SK-N-SH (cell line): ENCODE measurements at regions not wholly inside any gene's neighbourhood (a gene's known extent, or its start where the extent isn't known, plus 50 kb on each side); places are given as distances from the start of the nearest gene placed in this dataset.

Source experiments
- CTCF ChIA-PET: fragments of 300-600, 350-600 bp; formaldehyde crosslinking; extraction: SDS; loops from one replicate; lab custom pipeline; 2021; lab: Yijun Ruan, JAX
- POLR2A ChIA-PET: fragments of 350-600 bp; sonication (Branson Sonifier 250); formaldehyde crosslinking; extraction: SDS; loops from one replicate; lab custom pipeline; 2020; ENCODE audit warnings: antibody characterized with exemption, inconsistent platforms; lab: Yijun Ruan, JAX
- DNase-seq: peaks from one replicate; pipeline ENCODE4 v3.0.0; 2012
- H2AFZ ChIP-seq: fragments of 200-600 bp; sonication (generic); 2 replicates; pipeline ENCODE4 v1.8.1; 2016; ENCODE audit warnings: antibody characterized with exemption, mild to moderate bottlenecking, low read depth
- H3F3A ChIP-seq: fragments of 200-600 bp; sonication (generic); replicated peaks from 2 replicates; pipeline ENCODE3; 2016; ENCODE audit warnings: antibody characterized with exemption, mild to moderate bottlenecking; ENCODE audit not compliant: insufficient read depth
- H3K27ac ChIP-seq, 2 experiments: fragments of 200-500 bp in 1 of 2; fragments of 200-600 bp in 1 of 2; sonication (Bioruptor generic) in 1 of 2; sonication (generic), shearing (Covaris generic) in 1 of 2; 2 replicates each; pipeline versions ENCODE4 v1.5.1 to v1.6.1; 2014 to 2016; ENCODE audit warnings: low read depth in 2 of 2, inconsistent platforms in 1 of 2, low read length in 1 of 2, mild to moderate bottlenecking in 1 of 2, mixed read lengths in 1 of 2
- H3K27me3 ChIP-seq: fragments of 200-600 bp; sonication (generic), shearing (Covaris generic); 2 replicates; pipeline ENCODE4 v1.6.1; 2016; ENCODE audit warnings: mixed run types; ENCODE audit not compliant: insufficient read depth
- H3K36me3 ChIP-seq, 2 experiments: fragments of 200-500 bp in 1 of 2; fragments of 200-600 bp in 1 of 2; sonication (Bioruptor generic) in 1 of 2; sonication (generic) in 1 of 2; replicated peaks in 1 of 2; 2 replicates each; pipeline versions ENCODE3 to v1.5.1; 2014 to 2016; ENCODE audit warnings: low read length in 1 of 2, mild to moderate bottlenecking in 1 of 2; ENCODE audit not compliant: insufficient read depth in 2 of 2, control insufficient read depth in 1 of 2
- H3K4me1 ChIP-seq, 2 experiments: fragments of 200-500 bp in 1 of 2; fragments of 200-600 bp in 1 of 2; sonication (Bioruptor generic) in 1 of 2; sonication (generic), shearing (Covaris generic) in 1 of 2; 2 replicates each; pipeline versions ENCODE4 v1.5.1 to v1.6.1; 2014 to 2016; ENCODE audit warnings: low read depth in 1 of 2, low read length in 1 of 2, mixed run types in 1 of 2; ENCODE audit not compliant: insufficient read depth in 2 of 2, control insufficient read depth in 1 of 2
- H3K4me2 ChIP-seq: fragments of 200-600 bp; sonication (generic), shearing (Covaris generic); 2 replicates; pipeline ENCODE4 v1.6.1; 2017; ENCODE audit warnings: mixed run types
- H3K4me3 ChIP-seq, 2 experiments: fragments of 200-500 bp in 1 of 2; fragments of 200-600 bp in 1 of 2; sonication (Bioruptor generic) in 1 of 2; sonication (generic), shearing (Covaris generic) in 1 of 2; 2 replicates each; pipeline versions ENCODE4 v1.5.1 to v1.8.1; 2014 to 2016; ENCODE audit warnings: low read depth in 2 of 2, inconsistent platforms in 1 of 2, low read length in 1 of 2, mild to moderate bottlenecking in 1 of 2, mixed read lengths in 1 of 2, moderate library complexity in 1 of 2
- H3K79me2 ChIP-seq: fragments of 200-600 bp; sonication (generic); 2 replicates; pipeline ENCODE4 v1.8.1; 2017; ENCODE audit warnings: mild to moderate bottlenecking; ENCODE audit not compliant: insufficient read depth
- H3K9ac ChIP-seq: fragments of 200-600 bp; sonication (generic); 2 replicates; pipeline ENCODE4 v1.6.1; 2017; ENCODE audit warnings: mixed run types
- H3K9me2 ChIP-seq: fragments of 200-600 bp; sonication (generic); 2 replicates; pipeline ENCODE4 v1.6.1; 2017; ENCODE audit warnings: mixed run types
- H3K9me3 ChIP-seq: fragments of 200-600 bp; sonication (generic); 2 replicates; pipeline ENCODE4 v1.6.1; 2017; ENCODE audit warnings: mixed run types, mild to moderate bottlenecking, moderate library complexity
- H4K20me1 ChIP-seq: fragments of 200-600 bp; sonication (generic); 2 replicates; pipeline ENCODE4 v1.6.1; 2017; ENCODE audit warnings: mild to moderate bottlenecking, mixed run types; ENCODE audit not compliant: insufficient read depth
- FOSL2 ChIP-seq: IDR thresholded peaks from 2 replicates; pipeline ENCODE4 v1.4.0; 2012; ENCODE audit warnings: low read depth, mild to moderate bottlenecking, moderate library complexity, borderline replicate concordance
- FOXJ3 ChIP-seq: sonication (generic); formaldehyde crosslinking; IDR thresholded peaks from 2 replicates; pipeline ENCODE4 v1.5.1; 2020; ENCODE audit warnings: mild to moderate bottlenecking, missing genetic modification reagents
- FOXM1 ChIP-seq: IDR thresholded peaks from 2 replicates; pipeline ENCODE4 v1.4.0; 2012; ENCODE audit warnings: low read depth, mild to moderate bottlenecking
- GABPA ChIP-seq: IDR thresholded peaks from 2 replicates; pipeline ENCODE4 v1.4.0; 2012; ENCODE audit warnings: low read depth, mild to moderate bottlenecking
- JUND ChIP-seq: IDR thresholded peaks from 2 replicates; pipeline ENCODE4 v1.4.0; 2012
- MXI1 ChIP-seq: IDR thresholded peaks from 2 replicates; pipeline ENCODE4 v1.6.1; 2012; ENCODE audit warnings: mild to moderate bottlenecking, low read depth, low read length, improper control_type of control experiment
- RCOR1 ChIP-seq: fragments of 150-350 bp; IDR thresholded peaks from 2 replicates; pipeline ENCODE4 v1.6.1; 2017; ENCODE audit warnings: antibody characterized with exemption, low read length
- RFX5 ChIP-seq: IDR thresholded peaks from 2 replicates; pipeline ENCODE4 v1.6.1; 2012; ENCODE audit warnings: mild to moderate bottlenecking, improper control_type of control experiment, low read length
- RXRA ChIP-seq: IDR thresholded peaks from 2 replicates; pipeline ENCODE4 v1.4.0; 2012; ENCODE audit warnings: low read depth, mild to moderate bottlenecking, borderline replicate concordance
- WGBS: methylation state at CpG from one replicate; pipeline ENCODE4 v1.1.6; 2017; ENCODE audit warnings: low lambda C conversion rate; 5-methylcytosine and 5-hydroxymethylcytosine counted together
- TF ChIP-seq, protein P1 (sequence below): IDR thresholded peaks from 2 replicates; pipeline ENCODE4 v1.4.0; 2012; ENCODE audit warnings: low read depth, borderline replicate concordance
- TF ChIP-seq, protein P2 (sequence below): IDR thresholded peaks from 2 replicates; pipeline ENCODE4 v1.4.0; 2012; ENCODE audit warnings: low read depth
- TF ChIP-seq, protein P3 (sequence below): IDR thresholded peaks from 2 replicates; pipeline ENCODE4; 2012
- TF ChIP-seq, protein P4 (sequence below): IDR thresholded peaks from 2 replicates; pipeline ENCODE4 v1.4.0; 2012; ENCODE audit warnings: low read depth, borderline replicate concordance
- TF ChIP-seq, protein P5 (sequence below): fragments of 150-350 bp; IDR thresholded peaks from 2 replicates; pipeline ENCODE4 v1.6.1; 2016; ENCODE audit warnings: mild to moderate bottlenecking, low read depth, low read length

DNA sequence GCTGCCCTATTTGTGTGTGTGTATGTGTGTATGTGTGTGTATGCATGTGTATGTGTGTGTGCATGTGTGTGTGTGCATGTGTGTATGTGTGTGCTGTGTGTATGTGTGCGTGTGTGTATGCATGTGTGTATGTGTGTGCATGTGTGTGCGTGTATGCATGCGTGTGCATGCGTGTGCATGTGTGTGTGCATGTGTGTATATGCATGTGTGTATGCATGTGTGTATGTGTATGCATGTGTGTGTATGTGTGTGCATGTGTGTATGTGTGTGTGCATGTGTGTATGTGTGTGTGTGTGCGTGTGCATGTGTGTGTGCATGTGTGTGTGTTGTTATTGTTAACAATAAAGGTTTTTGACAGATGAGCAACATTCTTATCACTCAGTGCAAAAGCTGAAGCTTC is 110.8 kb upstream of the HES1 start:
- DNase-seq, result no peak
- Histone ChIP-seq H3K4me2 (no peak overlapping the region), H2AFZ (no peak overlapping the region), H3K79me2 (no peaks in the 10 kb centered on the region), H3F3A (no peaks in the 10 kb centered on the region), H3K36me3 (no peaks in the 10 kb centered on the region), H3K9ac (no peak overlapping the region), H3K4me3 (no peak overlapping the region), H4K20me1 (no peaks in the 10 kb centered on the region), H3K4me1 (peaks cover 0 to 11% of the 10 kb centered on the region in 2 experiments; a peak in 1 of 4 replicates), H3K27ac (no peak overlapping the region), H3K9me2 (no peaks in the 10 kb centered on the region), H3K9me3 (no peaks in the 10 kb centered on the region), H3K27me3 (peaks cover 5% of the 10 kb centered on the region)
- no peak for TF ChIP-seq FOXJ3
- TF ChIP-seq, protein P1, sequence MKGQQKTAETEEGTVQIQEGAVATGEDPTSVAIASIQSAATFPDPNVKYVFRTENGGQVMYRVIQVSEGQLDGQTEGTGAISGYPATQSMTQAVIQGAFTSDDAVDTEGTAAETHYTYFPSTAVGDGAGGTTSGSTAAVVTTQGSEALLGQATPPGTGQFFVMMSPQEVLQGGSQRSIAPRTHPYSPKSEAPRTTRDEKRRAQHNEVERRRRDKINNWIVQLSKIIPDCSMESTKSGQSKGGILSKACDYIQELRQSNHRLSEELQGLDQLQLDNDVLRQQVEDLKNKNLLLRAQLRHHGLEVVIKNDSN, result no peak
- no peak for TF ChIP-seq FOXM1
- TF ChIP-seq, protein P2, sequence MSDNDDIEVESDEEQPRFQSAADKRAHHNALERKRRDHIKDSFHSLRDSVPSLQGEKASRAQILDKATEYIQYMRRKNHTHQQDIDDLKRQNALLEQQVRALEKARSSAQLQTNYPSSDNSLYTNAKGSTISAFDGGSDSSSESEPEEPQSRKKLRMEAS, result no peak
- TF ChIP-seq FOSL2, result no peak
- TF ChIP-seq RCOR1, result no peak
- TF ChIP-seq, protein P3, sequence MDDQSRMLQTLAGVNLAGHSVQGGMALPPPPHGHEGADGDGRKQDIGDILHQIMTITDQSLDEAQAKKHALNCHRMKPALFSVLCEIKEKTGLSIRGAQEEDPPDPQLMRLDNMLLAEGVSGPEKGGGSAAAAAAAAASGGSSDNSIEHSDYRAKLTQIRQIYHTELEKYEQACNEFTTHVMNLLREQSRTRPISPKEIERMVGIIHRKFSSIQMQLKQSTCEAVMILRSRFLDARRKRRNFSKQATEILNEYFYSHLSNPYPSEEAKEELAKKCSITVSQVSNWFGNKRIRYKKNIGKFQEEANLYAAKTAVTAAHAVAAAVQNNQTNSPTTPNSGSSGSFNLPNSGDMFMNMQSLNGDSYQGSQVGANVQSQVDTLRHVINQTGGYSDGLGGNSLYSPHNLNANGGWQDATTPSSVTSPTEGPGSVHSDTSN, result no peak
- TF ChIP-seq GABPA, result no peak
- TF ChIP-seq MXI1, result no peak
- WGBS, result 67% methylated on average over 5 of the region's 5 CpGs
- POLR2A ChIA-PET, result no interaction called here
- CTCF ChIA-PET, result interaction anchor here (0.6 to 1.3 kb wide), 2 partner anchors 67 to 308 kb away, joined by 3 to 4 read pairs; no protein-coding TSS in a partner anchor

DNA sequence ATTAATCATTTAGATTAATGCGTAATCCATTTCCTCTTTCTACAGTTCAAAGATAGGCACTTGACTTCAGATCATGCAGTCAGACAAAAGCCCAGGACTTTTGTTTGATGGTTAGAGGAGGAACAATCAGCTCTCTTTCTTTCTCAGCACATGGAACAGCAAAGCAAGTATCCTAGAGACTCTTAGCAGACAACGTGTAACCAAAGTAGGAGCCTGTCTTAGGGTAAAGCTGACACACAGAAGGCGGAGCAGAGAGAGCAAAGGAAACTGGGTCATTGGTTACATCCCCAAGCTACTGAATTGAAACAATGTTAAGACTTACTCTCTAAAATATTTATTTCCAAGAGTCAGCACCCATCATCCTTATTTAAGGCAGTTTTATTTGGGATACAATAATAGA is 110.0 kb upstream of the HES1 start:
- H3K4me1 ChIP-seq, result peaks cover 0 to 11% of the 10 kb centered on the region in 2 experiments; a peak in 1 of 4 replicates
- DNase-seq, result no peak
- H2AFZ ChIP-seq, result no peak overlapping the region

More for the DNA sequence above, 110.0 kb upstream of the HES1 start:
- Histone ChIP-seq H3K36me3 (no peaks in the 10 kb centered on the region), H3F3A (no peaks in the 10 kb centered on the region)
- TF ChIP-seq, protein P1, result no peak
- TF ChIP-seq RFX5 (no peak), JUND (no peak), MXI1 (no peak), FOSL2 (no peak), RXRA (no peak)
- TF ChIP-seq, protein P4, sequence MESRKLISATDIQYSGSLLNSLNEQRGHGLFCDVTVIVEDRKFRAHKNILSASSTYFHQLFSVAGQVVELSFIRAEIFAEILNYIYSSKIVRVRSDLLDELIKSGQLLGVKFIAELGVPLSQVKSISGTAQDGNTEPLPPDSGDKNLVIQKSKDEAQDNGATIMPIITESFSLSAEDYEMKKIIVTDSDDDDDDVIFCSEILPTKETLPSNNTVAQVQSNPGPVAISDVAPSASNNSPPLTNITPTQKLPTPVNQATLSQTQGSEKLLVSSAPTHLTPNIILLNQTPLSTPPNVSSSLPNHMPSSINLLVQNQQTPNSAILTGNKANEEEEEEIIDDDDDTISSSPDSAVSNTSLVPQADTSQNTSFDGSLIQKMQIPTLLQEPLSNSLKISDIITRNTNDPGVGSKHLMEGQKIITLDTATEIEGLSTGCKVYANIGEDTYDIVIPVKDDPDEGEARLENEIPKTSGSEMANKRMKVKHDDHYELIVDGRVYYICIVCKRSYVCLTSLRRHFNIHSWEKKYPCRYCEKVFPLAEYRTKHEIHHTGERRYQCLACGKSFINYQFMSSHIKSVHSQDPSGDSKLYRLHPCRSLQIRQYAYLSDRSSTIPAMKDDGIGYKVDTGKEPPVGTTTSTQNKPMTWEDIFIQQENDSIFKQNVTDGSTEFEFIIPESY, result no peak
- TF ChIP-seq, protein P5, sequence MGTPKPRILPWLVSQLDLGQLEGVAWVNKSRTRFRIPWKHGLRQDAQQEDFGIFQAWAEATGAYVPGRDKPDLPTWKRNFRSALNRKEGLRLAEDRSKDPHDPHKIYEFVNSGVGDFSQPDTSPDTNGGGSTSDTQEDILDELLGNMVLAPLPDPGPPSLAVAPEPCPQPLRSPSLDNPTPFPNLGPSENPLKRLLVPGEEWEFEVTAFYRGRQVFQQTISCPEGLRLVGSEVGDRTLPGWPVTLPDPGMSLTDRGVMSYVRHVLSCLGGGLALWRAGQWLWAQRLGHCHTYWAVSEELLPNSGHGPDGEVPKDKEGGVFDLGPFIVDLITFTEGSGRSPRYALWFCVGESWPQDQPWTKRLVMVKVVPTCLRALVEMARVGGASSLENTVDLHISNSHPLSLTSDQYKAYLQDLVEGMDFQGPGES, result no peak
- TF ChIP-seq, protein P2, result no peak
- TF ChIP-seq, all 33 proteins: peak for 0
- H3K9ac ChIP-seq, result no peak overlapping the region
- POLR2A ChIA-PET, result no interaction called here
- no peak overlapping the region for H3K4me2 ChIP-seq
- H3K9me3 ChIP-seq, result no peaks in the 10 kb centered on the region
- 65% methylated on average over 3 of the region's 3 CpGs for WGBS
- H3K27me3 ChIP-seq, result peaks cover 5% of the 10 kb centered on the region
- H3K9me2 ChIP-seq, result no peaks in the 10 kb centered on the region
- H3K4me3 ChIP-seq, result no peak overlapping the region
- no peak overlapping the region for H3K27ac ChIP-seq
- no peaks in the 10 kb centered on the region for H3K79me2 ChIP-seq
- no peaks in the 10 kb centered on the region for H4K20me1 ChIP-seq
- CTCF ChIA-PET, result interaction anchor here (1.3 kb wide), 1 partner anchor 307 kb away, joined by 3 read pairs; no protein-coding TSS in a partner anchor
